HG02642 (cell line): ENCODE measurements at regions not wholly inside any gene's neighbourhood (a gene's known extent, or its start where the extent isn't known, plus 50 kb on each side); places are given as distances from the start of the nearest gene placed in this dataset.
"Not testable (repeated sequence)": the region's sequence is repeated elsewhere in the genome, so short reads cannot be mapped to it uniquely, and the experiment has no call there.

Experiments used
- ATAC-seq: cut with Tn5 transposase; IDR thresholded peaks from one replicate; pipeline ENCODE4 v1.9.1; 2021; ENCODE audit warnings: mild to moderate bottlenecking; ENCODE audit not compliant: unreplicated experiment, poor library complexity

DNA sequence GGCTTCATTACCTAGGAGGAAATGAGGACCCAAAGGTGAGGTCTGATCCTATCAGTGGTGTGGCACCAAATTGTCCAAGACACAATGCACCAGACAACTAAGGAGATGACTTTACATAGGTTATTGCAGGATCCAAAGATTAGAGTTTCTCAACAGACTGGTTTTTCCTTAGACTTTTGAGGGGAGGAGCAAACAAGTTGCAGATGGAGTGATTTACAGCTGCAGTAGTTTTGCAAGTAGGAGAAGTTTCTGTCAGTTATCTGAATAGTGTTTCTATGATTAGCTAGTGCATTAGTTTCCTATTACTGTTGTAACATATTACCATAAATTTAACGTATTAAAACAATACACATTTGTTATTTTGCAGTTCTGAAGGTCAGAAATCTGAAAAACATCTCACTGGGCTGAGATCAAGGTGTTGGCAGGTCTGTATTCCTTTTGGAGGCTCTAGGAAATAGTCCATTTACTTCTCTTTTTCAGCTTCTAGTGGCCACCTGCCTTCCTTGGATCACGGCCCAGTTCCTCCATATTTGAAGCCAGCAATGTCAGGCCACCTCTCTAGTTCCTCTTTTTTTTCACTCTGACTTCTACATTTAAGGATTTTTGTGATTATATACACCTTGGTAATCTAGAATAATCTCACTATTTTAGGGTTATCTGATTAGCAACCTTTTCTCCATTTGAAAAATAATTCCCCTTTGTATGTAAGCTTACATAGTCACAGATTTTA is 994.9 kb downstream of the REEP3 start:
- no peak for ATAC-seq

DNA sequence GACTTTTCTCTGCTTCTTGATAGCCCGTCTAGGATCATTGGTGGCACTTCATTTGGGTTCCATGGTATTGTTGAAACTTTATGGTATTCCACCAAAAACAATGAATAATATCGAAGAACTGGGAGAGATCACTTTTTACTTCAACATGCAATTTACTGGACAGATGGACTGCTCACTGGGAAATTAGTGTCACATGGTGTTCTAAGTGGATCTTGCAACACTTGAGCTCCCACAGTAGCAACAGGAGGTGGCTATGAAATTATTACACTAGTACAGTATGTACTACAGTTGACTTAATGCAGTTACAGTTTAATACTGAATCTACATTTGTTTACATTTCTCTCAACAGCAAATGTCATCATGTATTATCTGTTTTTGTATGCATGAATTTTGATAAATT is 997.3 kb downstream of the REEP3 start:
- ATAC-seq: no peak

DNA sequence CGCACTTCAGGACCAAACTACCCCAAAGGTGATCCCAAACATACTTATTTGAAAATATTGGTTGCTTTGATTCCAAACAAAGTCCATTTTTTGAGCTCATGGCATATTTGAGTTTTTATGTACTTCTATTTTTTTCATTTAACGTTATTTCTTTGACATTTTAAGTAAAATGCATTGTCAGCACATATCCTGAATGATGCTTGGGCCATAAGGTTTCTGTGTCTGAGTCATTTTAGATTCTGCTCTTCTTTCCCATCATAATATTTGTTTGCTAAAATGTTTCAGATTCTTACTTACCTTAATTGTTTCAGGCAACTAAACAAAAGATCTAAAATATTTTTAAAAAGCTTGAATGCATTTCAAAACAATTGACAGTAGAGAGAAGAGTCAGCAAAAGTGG is 998.2 kb downstream of the REEP3 start:
- no peak for ATAC-seq

DNA sequence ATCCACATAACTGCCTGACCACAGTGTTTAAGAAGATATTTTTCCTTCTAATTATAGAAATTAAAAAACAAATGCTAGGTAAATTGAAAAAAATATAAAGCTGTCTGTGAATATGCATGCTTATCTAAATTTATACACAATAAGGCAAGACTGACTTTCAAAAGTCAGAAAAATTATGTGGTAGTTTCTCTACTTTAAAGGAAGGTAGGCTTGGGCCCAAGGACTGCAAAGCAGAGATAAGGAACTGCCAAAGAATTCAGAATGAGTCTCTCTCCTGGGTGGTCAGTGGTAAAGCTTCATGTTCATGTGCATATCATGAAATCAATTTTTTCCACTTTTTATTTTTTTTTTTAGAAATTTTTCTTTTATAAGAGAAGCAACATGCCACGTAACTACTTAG is 998.6 kb downstream of the REEP3 start:
- ATAC-seq: no peak

DNA sequence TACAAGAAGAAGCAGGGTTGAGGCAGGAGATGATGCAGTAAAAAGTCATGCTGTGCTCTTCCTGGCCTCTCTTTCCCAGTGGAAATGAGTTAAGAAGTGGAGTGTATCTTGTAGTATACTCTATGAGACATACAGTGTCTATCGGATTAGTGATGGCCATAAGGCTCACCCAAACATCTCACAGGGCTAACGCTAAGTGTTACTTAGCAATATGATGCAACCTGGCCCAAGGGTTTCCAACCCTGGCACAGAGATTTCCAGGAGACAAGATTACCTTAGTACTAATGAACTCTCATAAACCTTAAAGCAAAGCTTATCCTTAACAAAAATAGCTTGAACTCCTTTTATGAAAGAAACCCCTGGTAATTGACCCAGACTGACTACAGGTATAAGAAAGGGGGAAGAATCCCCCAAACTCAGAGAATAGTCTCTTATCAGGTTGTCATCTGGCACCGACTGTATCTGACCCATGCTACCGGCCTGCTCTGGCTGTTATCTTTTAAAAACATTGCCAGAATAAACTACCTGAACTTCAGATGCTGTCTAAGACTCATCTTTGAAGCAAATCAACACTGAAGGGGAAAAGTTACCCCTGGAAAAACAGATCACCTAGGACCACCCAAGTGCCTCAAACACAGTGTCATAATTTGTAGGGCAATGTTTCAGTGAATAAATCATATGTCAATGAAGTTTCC is 1002.0 kb downstream of the REEP3 start:
- ATAC-seq: no peak

DNA sequence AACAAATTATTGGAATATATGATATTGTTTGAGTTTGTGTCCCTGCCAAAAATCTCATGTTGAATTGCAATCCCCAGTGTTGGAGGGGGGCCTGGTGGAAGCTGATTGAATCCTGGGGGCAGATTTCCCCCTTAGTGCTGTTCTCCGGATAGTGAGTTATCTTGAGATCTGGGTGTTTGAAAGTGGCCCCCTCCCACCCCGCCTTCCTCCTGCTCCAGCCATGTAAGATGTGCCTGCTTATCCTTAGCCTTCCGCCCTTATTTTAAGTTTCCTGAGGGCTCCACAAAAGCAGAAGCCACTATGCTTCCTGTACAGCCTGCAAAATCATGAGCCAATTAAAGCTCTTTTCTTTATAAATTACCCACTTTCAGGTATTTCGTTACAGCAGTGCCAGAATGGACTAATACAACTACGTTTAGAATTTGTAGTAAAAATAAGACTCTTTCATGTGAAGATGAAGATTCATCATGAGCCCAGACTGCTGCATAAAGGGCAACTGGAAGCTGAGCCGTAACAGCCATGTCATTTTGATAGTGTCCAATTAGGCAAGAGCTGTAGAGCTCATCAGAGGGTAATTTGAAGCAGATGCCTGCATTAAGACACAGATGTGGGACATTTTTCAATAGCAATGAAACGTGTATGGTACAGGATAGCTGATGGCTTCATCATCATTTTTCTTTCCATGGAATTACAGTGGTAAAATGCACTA is 1007.2 kb downstream of the REEP3 start:
- no peak for ATAC-seq

DNA sequence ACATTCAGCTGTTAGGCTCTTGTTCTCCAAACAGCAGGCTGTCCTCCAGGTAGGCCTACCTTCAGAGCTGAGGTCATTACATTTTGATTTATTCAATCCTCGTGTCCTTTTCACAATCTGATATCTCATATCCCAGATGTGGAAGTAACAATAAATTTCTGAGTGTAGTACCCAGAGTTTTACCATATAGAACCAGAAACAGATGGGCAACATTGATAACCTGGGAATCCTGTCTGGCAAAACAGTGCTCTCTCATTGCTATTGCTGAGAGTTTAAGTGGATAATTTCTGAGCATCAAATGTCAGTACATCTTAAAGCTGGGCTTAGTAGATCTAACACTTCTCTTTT is 1007.8 kb downstream of the REEP3 start:
- no peak for ATAC-seq

DNA sequence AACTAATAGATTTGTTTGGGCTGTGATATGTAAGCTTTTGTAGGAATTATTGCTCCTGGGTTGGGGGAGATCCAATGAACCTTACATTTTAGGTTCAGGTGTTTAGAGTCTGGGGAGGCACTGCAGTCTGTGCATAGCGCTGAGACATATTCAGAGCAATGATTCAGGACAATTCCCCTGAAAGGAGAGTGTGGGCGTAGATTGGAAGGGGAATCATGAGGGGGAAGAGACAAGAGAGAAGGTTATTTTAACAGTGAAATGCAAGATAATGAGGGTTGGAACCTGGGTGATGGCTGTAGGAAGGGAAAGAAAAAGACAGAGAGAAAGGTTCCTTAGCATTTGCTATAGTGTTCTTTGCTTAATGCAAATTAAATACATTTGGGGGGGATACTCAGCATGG is 1013.4 kb downstream of the REEP3 start:
- ATAC-seq: no peak

DNA sequence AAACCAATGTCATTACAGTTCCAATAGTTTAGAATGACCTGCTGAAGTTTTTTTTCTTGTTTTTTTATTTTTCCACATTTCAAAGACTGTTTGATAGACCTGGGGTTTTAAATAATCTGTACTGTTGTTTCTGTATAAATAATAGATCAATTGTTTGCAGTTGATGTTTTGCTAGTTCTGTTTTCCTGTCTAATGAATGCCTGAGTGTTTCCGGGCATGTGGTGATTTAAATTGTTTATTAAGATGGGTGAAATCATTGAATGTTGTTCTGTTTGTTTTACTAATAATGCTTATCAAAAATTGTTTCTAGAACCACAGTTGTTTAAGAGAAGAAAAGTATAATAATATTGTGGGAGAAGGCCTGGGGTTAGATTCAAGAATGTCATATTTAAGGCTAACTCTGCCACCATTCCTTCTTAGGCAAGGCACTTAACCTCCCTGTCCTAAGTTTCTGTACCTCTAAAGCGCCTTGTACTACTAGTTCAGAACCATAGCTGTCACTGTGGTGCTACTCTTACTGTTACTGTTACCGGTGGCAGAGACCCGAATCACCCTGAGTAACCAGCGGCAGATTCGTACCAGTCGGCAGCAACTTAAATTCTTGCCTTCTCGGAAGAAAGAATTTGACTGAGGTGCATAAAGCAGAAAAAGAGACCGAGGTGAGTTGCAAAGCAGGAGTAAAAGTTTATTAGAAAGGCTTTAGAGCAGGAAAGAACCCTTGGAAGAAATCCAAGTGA is 1014.1 kb downstream of the REEP3 start:
- no peak for ATAC-seq

DNA sequence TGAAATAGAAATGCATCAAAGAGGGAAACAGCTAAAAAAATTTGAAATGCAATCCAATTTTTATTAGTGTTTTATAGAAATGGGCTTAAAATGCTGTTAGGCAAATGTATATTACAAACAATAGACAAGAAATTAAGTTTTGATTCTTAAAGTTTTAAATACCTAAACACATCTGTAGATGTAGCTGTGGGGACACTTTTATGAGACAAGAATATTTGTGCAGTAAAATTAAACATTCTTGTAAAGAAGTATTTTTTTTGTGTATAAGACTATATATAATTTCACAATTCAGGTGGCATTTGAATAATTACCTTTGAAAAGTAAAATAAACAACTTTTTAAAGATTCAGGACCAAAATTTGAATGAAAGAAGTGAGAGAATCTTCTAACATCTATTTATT is 1015.9 kb downstream of the REEP3 start:
- ATAC-seq: no peak

DNA sequence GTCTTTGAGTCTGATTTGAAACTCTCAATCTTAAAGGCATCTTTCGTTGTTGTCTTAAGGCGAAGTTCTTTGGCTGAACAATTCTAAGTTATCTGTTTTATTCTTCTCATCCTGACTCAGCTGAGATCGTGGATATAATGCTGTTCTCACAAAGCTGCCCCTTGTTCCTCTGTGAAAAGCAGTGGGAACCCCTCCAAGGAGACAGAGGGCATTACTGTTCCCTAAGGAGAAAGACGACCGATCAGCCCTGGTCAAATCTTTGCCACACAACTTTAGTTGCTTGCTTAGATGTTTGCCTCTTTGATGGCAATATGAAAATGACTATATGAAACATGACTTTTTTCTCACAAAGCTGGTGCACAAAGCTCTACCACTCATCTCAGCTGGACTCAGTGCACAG is 1016.7 kb downstream of the REEP3 start:
- no peak for ATAC-seq

DNA sequence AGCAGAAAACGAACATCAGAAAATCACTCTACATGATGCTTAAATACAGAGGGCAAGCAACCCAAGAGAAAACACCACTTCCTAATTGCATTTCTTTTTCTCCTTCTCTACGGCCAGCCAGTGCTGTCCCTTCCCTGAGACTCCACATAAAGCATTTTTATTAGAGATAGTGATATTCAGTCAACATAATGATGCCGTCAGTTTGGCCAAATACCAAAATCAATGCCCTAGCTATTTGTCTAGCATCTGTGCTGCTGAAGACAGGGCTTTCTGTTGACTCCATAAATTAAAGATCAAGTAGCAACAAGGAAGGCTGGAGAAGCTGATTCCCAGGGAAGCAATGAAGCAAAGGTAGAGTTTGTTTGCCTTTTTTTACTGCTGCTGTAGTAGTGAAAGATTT is 1024.9 kb downstream of the REEP3 start:
- ATAC-seq: no peak

DNA sequence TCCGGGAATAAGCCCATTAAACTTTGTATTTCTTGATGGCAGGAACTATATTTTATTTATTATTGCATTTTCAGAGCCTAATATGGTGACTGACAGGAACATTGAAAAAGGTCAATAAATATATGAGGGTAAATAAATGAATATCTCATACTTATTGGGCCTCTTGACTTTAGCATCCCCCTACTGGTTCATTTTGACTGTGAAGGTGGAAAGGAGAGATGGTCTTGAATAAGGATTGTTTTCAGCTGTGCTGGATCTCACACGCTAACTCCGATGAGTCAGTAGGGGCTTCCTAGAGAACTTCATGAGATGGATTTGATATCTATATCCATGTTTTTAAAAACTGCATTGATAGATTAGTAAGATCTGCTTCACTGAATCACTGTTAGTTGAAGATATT is 1026.0 kb downstream of the REEP3 start:
- ATAC-seq: no peak

DNA sequence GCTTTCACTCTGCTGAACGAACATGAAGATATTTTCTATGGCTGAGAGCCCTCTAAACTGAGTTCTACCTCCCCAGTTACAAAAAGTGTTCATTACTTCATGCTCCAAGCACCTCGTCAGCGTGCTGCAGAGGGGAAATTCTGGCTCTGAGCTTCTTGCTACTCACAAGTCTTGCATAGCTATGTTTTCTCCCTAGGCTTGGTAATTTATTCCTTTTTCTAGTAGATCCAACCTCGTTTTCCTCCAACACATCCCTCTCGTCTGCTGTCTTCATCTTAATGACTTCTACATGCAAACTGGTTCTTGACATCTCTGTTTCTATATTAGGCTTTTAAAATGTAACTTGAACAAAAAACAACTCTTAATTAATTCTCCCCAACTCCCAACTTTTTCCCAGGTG is 1034.5 kb downstream of the REEP3 start:
- no peak for ATAC-seq

DNA sequence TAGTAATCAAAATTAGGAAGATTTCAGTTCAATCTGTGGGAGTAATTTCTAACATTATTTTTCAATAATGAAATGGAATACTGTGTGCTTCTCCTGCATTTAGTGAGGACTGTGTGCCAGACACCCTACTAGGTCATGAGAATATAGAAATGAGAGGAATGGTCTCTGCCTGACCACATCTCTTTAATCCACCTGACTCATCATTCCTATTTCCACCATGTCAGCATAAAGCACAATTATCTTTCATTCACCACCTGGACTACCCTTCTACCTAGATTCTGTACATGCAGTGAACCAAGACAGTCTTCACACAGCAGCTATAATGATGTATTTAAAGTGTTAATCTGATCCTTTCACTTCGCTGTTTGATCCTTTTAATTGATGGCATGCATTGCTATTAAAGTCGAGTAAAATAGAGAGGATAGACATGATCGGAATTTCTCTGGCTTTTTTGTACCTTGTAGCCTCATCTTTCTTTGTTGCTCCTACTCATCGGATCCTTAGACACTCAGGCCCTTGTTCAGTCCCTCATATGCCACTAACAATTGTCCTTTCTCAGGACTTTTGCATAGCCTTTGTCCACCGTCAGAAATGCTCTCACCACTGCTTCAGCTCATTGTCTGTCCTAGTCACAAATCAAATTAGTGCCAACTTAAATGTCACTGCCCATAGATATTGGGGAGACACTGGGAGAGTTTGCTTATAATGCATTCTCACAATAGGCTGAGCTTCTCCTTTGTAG is 1037.1 kb downstream of the REEP3 start:
- no peak for ATAC-seq

DNA sequence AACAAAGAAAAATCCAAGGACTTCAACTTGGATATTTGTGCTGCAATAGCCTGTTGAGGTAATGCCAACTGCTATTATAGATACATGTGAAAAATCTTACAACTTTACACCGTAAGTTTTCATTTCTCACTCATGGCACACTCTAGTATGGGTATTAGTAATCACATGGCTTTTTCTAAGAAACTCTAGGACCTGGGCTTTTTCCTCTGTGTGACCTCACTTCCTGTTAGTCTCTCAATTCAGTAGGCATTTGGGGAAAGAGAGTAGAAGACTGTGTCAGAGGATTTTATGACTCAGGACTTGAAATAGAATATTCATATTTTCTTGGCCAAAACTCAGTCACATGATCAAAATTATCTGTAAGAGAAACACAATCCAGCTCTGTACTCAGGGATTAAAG is 1049.9 kb downstream of the REEP3 start:
- no peak for ATAC-seq

DNA sequence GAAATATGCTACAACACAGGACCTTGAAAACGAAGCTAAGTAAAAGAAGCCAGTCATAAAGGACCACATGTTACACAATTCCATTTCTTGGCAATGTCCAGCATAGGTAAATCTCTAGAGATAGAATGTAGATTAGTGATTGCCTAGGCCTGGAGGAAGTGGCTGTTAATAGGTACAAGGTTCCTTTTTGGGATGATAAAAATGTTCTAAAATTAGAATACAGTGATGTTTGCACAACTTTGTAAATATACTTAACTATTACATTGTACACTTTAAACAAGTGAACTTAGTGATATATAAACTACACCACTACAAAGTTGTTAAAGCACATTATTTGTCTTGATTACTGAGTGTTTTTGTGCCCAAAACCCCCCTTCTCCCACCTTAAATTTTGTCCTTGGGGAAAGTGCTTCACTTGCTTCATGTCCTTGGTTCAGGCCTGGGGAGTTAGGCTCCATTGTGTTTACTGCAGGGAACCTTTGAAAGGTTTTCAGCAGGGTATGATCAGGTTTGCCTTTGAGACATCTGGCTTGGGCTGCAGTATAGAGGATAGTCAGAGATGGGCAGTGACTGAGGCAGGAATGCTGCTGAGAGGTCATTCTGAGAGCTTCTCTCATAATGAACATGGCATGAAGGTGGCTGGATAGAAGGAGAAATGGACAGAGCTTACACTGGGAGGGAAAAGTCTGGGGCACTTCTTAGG is 1052.6 kb downstream of the REEP3 start:
- no peak for ATAC-seq

DNA sequence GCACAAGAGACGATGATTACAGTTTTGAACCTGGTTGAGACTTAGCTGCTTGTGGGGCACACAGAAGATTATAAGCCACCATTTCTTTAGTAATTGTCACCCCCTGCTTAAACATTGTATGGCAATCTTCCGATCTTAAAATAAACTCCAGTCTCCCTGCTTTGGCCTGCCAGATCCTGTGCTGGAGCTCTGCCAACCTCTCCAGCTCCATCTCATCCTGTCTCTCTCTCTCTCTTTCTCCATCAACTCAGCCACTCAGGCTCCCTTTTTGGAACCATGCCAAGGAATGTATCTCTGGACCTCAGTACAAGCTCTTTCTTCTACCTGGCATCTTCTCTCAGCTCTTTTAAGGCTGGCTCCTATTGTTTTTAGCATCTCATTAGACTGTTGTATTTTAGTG is 1053.2 kb downstream of the REEP3 start:
- no peak for ATAC-seq

DNA sequence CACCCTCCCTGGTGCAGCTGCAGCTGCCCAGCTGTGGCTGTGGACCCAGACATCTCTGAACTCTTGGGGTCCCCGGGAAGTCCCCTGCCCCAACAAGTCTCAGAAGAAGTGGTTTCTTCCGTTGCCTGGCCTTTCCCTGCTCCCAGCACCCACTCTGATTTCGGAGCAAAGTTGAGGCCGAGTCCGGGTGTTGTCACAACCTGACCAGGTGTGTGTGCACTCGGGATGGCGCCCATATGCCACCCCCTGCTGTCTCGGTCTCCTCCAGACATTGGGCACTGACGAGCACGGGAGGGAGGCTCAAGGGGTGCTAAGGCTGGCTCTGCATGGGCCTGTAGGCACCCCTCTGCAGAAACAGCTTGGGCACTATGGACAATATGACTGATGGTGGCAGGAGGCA is 1055.3 kb downstream of the REEP3 start:
- ATAC-seq: no peak

DNA sequence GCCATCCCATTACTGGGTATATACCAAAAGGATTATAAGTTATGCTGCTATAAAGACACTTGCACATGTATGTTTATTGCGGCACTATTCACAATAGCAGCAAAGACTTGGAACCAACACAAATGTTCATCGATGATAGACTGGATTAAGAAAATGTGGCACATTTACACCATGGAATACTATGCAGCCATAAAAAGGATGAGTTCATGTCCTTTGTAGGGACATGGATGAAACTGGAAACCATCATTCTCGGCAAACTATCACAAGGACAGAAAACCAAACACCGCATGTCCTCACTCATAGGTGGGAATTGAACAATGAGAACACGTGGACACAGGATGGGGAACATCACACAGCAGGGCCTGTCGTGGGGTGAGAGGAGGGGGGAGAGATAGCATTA is 1057.6 kb downstream of the REEP3 start:
- not testable (repeated sequence) for ATAC-seq
